ENCODE measurements at regions not wholly inside any gene's neighbourhood (a gene's known extent, or its start where the extent isn't known, plus 50 kb on each side); places are given as distances from the start of the nearest gene placed in this dataset.

DNA sequence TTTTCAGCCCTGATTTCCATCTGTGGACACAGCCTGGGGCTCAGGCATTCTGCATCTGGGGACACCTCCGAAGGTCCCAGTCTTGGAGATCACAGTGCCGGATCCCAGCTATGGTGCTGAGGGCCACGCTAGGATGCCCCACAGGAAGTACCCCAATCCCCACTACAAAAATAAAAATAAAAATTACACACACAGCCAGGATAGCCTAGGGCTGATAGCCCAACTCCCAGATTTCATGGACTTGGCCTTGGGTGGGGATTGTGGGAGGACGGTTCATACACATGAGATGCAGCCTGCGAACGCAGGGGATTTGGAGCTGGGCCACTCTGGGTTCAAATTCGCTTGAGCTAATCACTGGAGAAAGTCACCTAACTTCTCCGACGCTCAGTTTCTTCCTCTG lies 237.7 kb downstream of the BUD13 start:
- H3K36me3 ChIP-seq (ENCODE audit: low read depth): no peaks in the 10 kb centered on the region
- no peak overlapping the region for H3K4me3 ChIP-seq
- TF ChIP-seq, protein P1, sequence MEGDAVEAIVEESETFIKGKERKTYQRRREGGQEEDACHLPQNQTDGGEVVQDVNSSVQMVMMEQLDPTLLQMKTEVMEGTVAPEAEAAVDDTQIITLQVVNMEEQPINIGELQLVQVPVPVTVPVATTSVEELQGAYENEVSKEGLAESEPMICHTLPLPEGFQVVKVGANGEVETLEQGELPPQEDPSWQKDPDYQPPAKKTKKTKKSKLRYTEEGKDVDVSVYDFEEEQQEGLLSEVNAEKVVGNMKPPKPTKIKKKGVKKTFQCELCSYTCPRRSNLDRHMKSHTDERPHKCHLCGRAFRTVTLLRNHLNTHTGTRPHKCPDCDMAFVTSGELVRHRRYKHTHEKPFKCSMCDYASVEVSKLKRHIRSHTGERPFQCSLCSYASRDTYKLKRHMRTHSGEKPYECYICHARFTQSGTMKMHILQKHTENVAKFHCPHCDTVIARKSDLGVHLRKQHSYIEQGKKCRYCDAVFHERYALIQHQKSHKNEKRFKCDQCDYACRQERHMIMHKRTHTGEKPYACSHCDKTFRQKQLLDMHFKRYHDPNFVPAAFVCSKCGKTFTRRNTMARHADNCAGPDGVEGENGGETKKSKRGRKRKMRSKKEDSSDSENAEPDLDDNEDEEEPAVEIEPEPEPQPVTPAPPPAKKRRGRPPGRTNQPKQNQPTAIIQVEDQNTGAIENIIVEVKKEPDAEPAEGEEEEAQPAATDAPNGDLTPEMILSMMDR (IDR thresholded peaks at IDR 0.05): no peak
- H3K4me1 ChIP-seq (ENCODE audit: low read depth): no peaks in the 10 kb centered on the region
- DNase-seq: no peak
- no peak for ATAC-seq
- intact Hi-C loops (cut with DNase I, micrococcal nuclease): no loop called here
- H3K9me3 ChIP-seq: no peaks in the 10 kb centered on the region

DNA sequence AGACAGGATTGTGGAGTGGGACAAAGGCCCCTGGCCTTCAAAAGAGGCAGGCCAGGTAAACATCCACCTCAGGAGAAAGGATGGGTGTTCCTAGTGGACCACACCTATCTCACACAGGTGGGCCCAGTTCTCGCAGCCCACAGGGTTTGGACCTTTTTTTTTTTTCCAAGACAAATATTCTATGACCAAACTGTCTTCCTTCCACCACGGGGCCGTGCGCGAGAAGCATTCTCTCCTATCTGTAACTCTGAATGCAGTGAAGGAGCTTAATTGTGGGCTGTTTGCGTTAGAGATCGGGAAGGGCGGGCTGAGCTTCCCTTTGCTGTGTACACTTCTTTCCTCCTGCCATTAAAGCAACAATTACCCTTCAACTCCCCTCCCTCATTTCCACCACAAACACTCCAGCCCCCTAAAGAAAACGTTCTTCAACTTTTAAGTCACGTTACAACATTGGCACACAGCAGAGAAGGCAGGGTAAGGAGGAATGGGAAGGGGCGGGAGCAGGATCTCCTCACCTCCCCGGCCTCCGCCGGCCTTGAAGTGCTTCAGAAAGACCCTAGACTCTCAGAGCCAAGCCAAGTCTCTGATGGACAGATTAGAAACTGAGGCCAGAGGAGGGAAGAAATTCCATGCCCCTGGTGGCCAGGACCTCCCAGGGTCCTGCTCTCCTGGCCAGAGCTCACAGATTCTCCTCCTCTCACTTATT lies 238.4 kb downstream of the BUD13 start:
- DNase-seq: no peak
- ATAC-seq: no peak
- Histone ChIP-seq H3K36me3 (ENCODE audit: low read depth) (no peaks in the 10 kb centered on the region), H3K4me1 (ENCODE audit: low read depth) (no peaks in the 10 kb centered on the region), H3K9me3 (no peaks in the 10 kb centered on the region), H3K4me3 (no peak overlapping the region)
- TF ChIP-seq, protein P1 (IDR thresholded peaks at IDR 0.05): no peak
- intact Hi-C loops (cut with DNase I, micrococcal nuclease): no loop called here

GRCh38 chr11:116533186-116533825 lies 239.5 kb downstream of the BUD13 start:
- Histone ChIP-seq H3K4me3 (no peak overlapping the region), H3K4me1 (ENCODE audit: low read depth) (no peaks in the 10 kb centered on the region), H3K36me3 (ENCODE audit: low read depth) (no peaks in the 10 kb centered on the region), H3K9me3 (no peaks in the 10 kb centered on the region)
- DNase-seq: no peak
- TF ChIP-seq, protein P1 (IDR thresholded peaks at IDR 0.05): no peak
- intact Hi-C loops (cut with DNase I, micrococcal nuclease): no loop called here
- no peak for ATAC-seq

DNA sequence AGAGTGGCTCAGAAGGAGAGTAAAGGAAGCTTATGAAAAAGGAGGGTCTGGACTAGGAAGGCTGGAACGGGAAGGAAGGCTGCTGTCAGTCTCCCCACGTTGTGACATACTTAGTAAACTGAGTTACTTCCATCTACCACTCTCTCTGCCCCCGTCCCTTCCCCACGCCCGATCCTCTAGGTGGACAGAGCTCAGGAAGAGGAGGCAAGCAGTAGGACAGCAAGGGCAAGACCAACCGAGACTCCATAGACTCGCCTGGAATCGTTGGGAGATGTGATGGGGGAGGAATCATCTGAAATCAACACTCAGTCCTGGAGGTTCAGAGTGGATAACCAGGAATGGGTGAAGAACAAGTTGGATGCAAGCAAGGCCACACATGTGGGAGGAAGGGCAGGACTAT lies 240.7 kb downstream of the BUD13 start:
- DNase-seq (no peak), ATAC-seq (no peak)
- TF ChIP-seq, protein P1 (IDR thresholded peaks at IDR 0.05): no peak
- intact Hi-C loops (cut with DNase I, micrococcal nuclease): no loop called here
- Histone ChIP-seq H3K4me1 (ENCODE audit: low read depth) (no peaks in the 10 kb centered on the region), H3K36me3 (ENCODE audit: low read depth) (no peaks in the 10 kb centered on the region), H3K9me3 (no peaks in the 10 kb centered on the region), H3K4me3 (no peak overlapping the region)

DNA sequence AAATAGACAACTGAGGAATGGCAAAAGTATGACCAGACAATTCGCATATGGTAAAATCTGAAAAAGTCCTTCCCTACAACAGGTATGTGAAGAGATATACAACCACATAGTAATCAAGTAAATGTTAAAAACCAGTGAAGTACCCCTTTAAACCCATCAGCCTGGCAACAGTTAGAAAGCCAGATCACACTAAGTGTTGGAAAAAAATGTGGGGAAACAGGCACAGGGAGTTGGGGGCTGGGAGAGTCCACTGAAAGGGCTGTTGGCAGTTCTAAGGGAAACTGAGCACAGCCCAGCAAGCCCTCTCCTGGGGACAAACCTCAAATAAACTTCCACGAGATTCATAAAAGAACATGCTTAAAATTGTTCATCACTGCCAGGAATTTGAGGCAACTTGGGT lies 242.1 kb downstream of the BUD13 start:
- TF ChIP-seq, protein P1 (IDR thresholded peaks at IDR 0.05): no peak

More for the DNA sequence above, 242.1 kb downstream of the BUD13 start:
- no peaks in the 10 kb centered on the region for H3K4me1 ChIP-seq (ENCODE audit: low read depth)
- H3K4me3 ChIP-seq: no peak overlapping the region
- DNase-seq: no peak
- ATAC-seq: no peak
- H3K36me3 ChIP-seq (ENCODE audit: low read depth): no peaks in the 10 kb centered on the region
- intact Hi-C loops (cut with DNase I, micrococcal nuclease): no loop called here
- H3K9me3 ChIP-seq: no peaks in the 10 kb centered on the region
